SK-N-SH (cell line): ENCODE measurements at regions not wholly inside any gene's neighbourhood (a gene's known extent, or its start where the extent isn't known, plus 50 kb on each side); places are given as distances from the start of the nearest gene placed in this dataset.

Experiments
- CTCF ChIA-PET: fragments of 300-600, 350-600 bp; formaldehyde crosslinking; extraction: SDS; loops from one replicate; lab custom pipeline; 2021; lab: Yijun Ruan, JAX
- POLR2A ChIA-PET: fragments of 350-600 bp; sonication (Branson Sonifier 250); formaldehyde crosslinking; extraction: SDS; loops from one replicate; lab custom pipeline; 2020; ENCODE audit warnings: antibody characterized with exemption, inconsistent platforms; lab: Yijun Ruan, JAX
- DNase-seq: peaks from one replicate; pipeline ENCODE4 v3.0.0; 2012
- H2AFZ ChIP-seq: fragments of 200-600 bp; sonication (generic); 2 replicates; pipeline ENCODE4 v1.8.1; 2016; ENCODE audit warnings: antibody characterized with exemption, mild to moderate bottlenecking, low read depth
- H3F3A ChIP-seq: fragments of 200-600 bp; sonication (generic); replicated peaks from 2 replicates; pipeline ENCODE3; 2016; ENCODE audit warnings: antibody characterized with exemption, mild to moderate bottlenecking; ENCODE audit not compliant: insufficient read depth
- H3K27ac ChIP-seq, 2 experiments: fragments of 200-500 bp in 1 of 2; fragments of 200-600 bp in 1 of 2; sonication (Bioruptor generic) in 1 of 2; sonication (generic), shearing (Covaris generic) in 1 of 2; 2 replicates each; pipeline versions ENCODE4 v1.5.1 to v1.6.1; 2014 to 2016; ENCODE audit warnings: low read depth in 2 of 2, inconsistent platforms in 1 of 2, low read length in 1 of 2, mild to moderate bottlenecking in 1 of 2, mixed read lengths in 1 of 2
- H3K27me3 ChIP-seq: fragments of 200-600 bp; sonication (generic), shearing (Covaris generic); 2 replicates; pipeline ENCODE4 v1.6.1; 2016; ENCODE audit warnings: mixed run types; ENCODE audit not compliant: insufficient read depth
- H3K36me3 ChIP-seq, 2 experiments: fragments of 200-500 bp in 1 of 2; fragments of 200-600 bp in 1 of 2; sonication (Bioruptor generic) in 1 of 2; sonication (generic) in 1 of 2; replicated peaks in 1 of 2; 2 replicates each; pipeline versions ENCODE3 to v1.5.1; 2014 to 2016; ENCODE audit warnings: low read length in 1 of 2, mild to moderate bottlenecking in 1 of 2; ENCODE audit not compliant: insufficient read depth in 2 of 2, control insufficient read depth in 1 of 2
- H3K4me1 ChIP-seq, 2 experiments: fragments of 200-500 bp in 1 of 2; fragments of 200-600 bp in 1 of 2; sonication (Bioruptor generic) in 1 of 2; sonication (generic), shearing (Covaris generic) in 1 of 2; 2 replicates each; pipeline versions ENCODE4 v1.5.1 to v1.6.1; 2014 to 2016; ENCODE audit warnings: low read depth in 1 of 2, low read length in 1 of 2, mixed run types in 1 of 2; ENCODE audit not compliant: insufficient read depth in 2 of 2, control insufficient read depth in 1 of 2
- H3K4me2 ChIP-seq: fragments of 200-600 bp; sonication (generic), shearing (Covaris generic); 2 replicates; pipeline ENCODE4 v1.6.1; 2017; ENCODE audit warnings: mixed run types
- H3K4me3 ChIP-seq, 2 experiments: fragments of 200-500 bp in 1 of 2; fragments of 200-600 bp in 1 of 2; sonication (Bioruptor generic) in 1 of 2; sonication (generic), shearing (Covaris generic) in 1 of 2; 2 replicates each; pipeline versions ENCODE4 v1.5.1 to v1.8.1; 2014 to 2016; ENCODE audit warnings: low read depth in 2 of 2, inconsistent platforms in 1 of 2, low read length in 1 of 2, mild to moderate bottlenecking in 1 of 2, mixed read lengths in 1 of 2, moderate library complexity in 1 of 2
- H3K79me2 ChIP-seq: fragments of 200-600 bp; sonication (generic); 2 replicates; pipeline ENCODE4 v1.8.1; 2017; ENCODE audit warnings: mild to moderate bottlenecking; ENCODE audit not compliant: insufficient read depth
- H3K9ac ChIP-seq: fragments of 200-600 bp; sonication (generic); 2 replicates; pipeline ENCODE4 v1.6.1; 2017; ENCODE audit warnings: mixed run types
- H3K9me2 ChIP-seq: fragments of 200-600 bp; sonication (generic); 2 replicates; pipeline ENCODE4 v1.6.1; 2017; ENCODE audit warnings: mixed run types
- H3K9me3 ChIP-seq: fragments of 200-600 bp; sonication (generic); 2 replicates; pipeline ENCODE4 v1.6.1; 2017; ENCODE audit warnings: mixed run types, mild to moderate bottlenecking, moderate library complexity
- H4K20me1 ChIP-seq: fragments of 200-600 bp; sonication (generic); 2 replicates; pipeline ENCODE4 v1.6.1; 2017; ENCODE audit warnings: mild to moderate bottlenecking, mixed run types; ENCODE audit not compliant: insufficient read depth
- CTCF ChIP-seq: fragments of 200-600 bp; sonication (generic); IDR thresholded peaks from 2 replicates; pipeline ENCODE4 v1.6.1; 2017; ENCODE audit warnings: antibody characterized with exemption, mild to moderate bottlenecking, moderate library complexity
- ELF1 ChIP-seq: IDR thresholded peaks from 2 replicates; pipeline ENCODE4 v1.4.0; 2012
- EZH2phosphoT487 ChIP-seq: fragments of 200-600 bp; sonication (generic); IDR thresholded peaks from 2 replicates; pipeline ENCODE4 v1.6.1; 2017; ENCODE audit warnings: low read depth, mixed run types, mild to moderate bottlenecking, antibody characterized with exemption, moderate library complexity, borderline replicate concordance
- FOXM1 ChIP-seq: IDR thresholded peaks from 2 replicates; pipeline ENCODE4 v1.4.0; 2012; ENCODE audit warnings: low read depth, mild to moderate bottlenecking
- GATA2 ChIP-seq: sonication (generic); formaldehyde crosslinking; IDR thresholded peaks from 2 replicates; pipeline ENCODE4 v1.5.0; 2020; ENCODE audit warnings: mild to moderate bottlenecking, missing genetic modification reagents
- MEF2A ChIP-seq: IDR thresholded peaks from 2 replicates; pipeline ENCODE4 v1.4.0; 2012; ENCODE audit warnings: low read depth, borderline replicate concordance
- NFIC ChIP-seq: IDR thresholded peaks from 2 replicates; pipeline ENCODE4 v1.4.0; 2012; ENCODE audit warnings: borderline replicate concordance
- NRF1 ChIP-seq: IDR thresholded peaks from 2 replicates; pipeline ENCODE4 v1.6.1; 2012; ENCODE audit warnings: low read depth, mild to moderate bottlenecking, low read length
- RAD21 ChIP-seq: IDR thresholded peaks from 2 replicates; pipeline ENCODE4 v1.6.1; 2012; ENCODE audit warnings: mild to moderate bottlenecking, low read length
- RCOR1 ChIP-seq: fragments of 150-350 bp; IDR thresholded peaks from 2 replicates; pipeline ENCODE4 v1.6.1; 2017; ENCODE audit warnings: antibody characterized with exemption, low read length
- REST ChIP-seq: IDR thresholded peaks from 2 replicates; pipeline ENCODE4 v1.6.1; 2012; ENCODE audit warnings: mild to moderate bottlenecking, low read depth, low read length, moderate library complexity
- RFX5 ChIP-seq: IDR thresholded peaks from 2 replicates; pipeline ENCODE4 v1.6.1; 2012; ENCODE audit warnings: mild to moderate bottlenecking, improper control_type of control experiment, low read length
- TAF1 ChIP-seq: IDR thresholded peaks from 2 replicates; pipeline ENCODE4 v1.6.1; 2012; ENCODE audit warnings: low read depth, mild to moderate bottlenecking, low read length, moderate library complexity, borderline replicate concordance
- TCF12 ChIP-seq: IDR thresholded peaks from 2 replicates; pipeline ENCODE4 v1.4.0; 2012
- USF1 ChIP-seq: IDR thresholded peaks from 2 replicates; pipeline ENCODE4 v1.4.0; 2012; ENCODE audit warnings: low read depth, borderline replicate concordance
- ZBTB33 ChIP-seq: IDR thresholded peaks from 2 replicates; pipeline ENCODE4 v1.4.0; 2012; ENCODE audit warnings: low read depth, borderline replicate concordance
- WGBS: methylation state at CpG from one replicate; pipeline ENCODE4 v1.1.6; 2017; ENCODE audit warnings: low lambda C conversion rate; 5-methylcytosine and 5-hydroxymethylcytosine counted together

GRCh38 chr18:10143596-10143995, 229.8 kb downstream of the VAPA start:
- no peaks in the 10 kb centered on the region for H4K20me1 ChIP-seq
- peaks cover 0 to 28% of the 10 kb centered on the region in 2 experiments; a peak in 3 of 4 replicates for H3K4me1 ChIP-seq
- CTCF ChIA-PET = no interaction called here
- TF ChIP-seq RCOR1 (no peak), ZBTB33 (no peak), RAD21 (no peak), USF1 (no peak), NRF1 (no peak), EZH2phosphoT487 (no peak), GATA2 (CRISPR knock-in tag) (no peak)
- H3K27ac ChIP-seq = no peak overlapping the region
- H3K79me2 ChIP-seq = no peaks in the 10 kb centered on the region
- 71% methylated on average over 3 of the region's 3 CpGs for WGBS
- H3K4me2 ChIP-seq = no peak overlapping the region
- H3K4me3 ChIP-seq = no peak overlapping the region
- H3K36me3 ChIP-seq = no peaks in the 10 kb centered on the region
- DNase-seq = no peak
- POLR2A ChIA-PET = no interaction called here
- H3K9ac ChIP-seq = no peak overlapping the region
- no peaks in the 10 kb centered on the region for H3K27me3 ChIP-seq
- H3K9me2 ChIP-seq = no peaks in the 10 kb centered on the region
- no peak overlapping the region for H2AFZ ChIP-seq
- H3F3A ChIP-seq = peaks cover 18% of the 10 kb centered on the region
- no peaks in the 10 kb centered on the region for H3K9me3 ChIP-seq

- Histone ChIP-seq H4K20me1 (no peaks in the 10 kb centered on the region), H3K4me1 (peaks cover 0 to 12% of the 10 kb centered on the region in 2 experiments; a peak in 1 of 4 replicates), H3K36me3 (no peaks in the 10 kb centered on the region), H3K9me2 (no peaks in the 10 kb centered on the region), H3F3A (peaks cover 11% of the 10 kb centered on the region)
- WGBS = 60% methylated on average over 4 of the region's 4 CpGs
- CTCF ChIA-PET = no interaction called here
- DNase-seq = no peak
- TF ChIP-seq NFIC = no peak
- TF ChIP-seq MEF2A = no peak
- no peak for TF ChIP-seq USF1
- no peak for TF ChIP-seq FOXM1
- no peak for TF ChIP-seq ELF1
- TF ChIP-seq TCF12 = no peak
- no peak for TF ChIP-seq REST
- TF ChIP-seq RFX5 = no peak
- no peak for TF ChIP-seq TAF1
- no peak for TF ChIP-seq CTCF
- TF ChIP-seq, all 33 proteins: peak for 0
- Histone ChIP-seq H3K27me3 (no peaks in the 10 kb centered on the region), H3K79me2 (no peaks in the 10 kb centered on the region), H3K9ac (no peak overlapping the region), H2AFZ (no peak overlapping the region), H3K27ac (no peak overlapping the region), H3K4me2 (no peak overlapping the region), H3K9me3 (no peaks in the 10 kb centered on the region), H3K4me3 (no peak overlapping the region)
- POLR2A ChIA-PET = no interaction called here
Measured at GRCh38 chr18:10145546-10145945, 231.7 kb downstream of the VAPA start.
